Stimulated activated CD8-positive, alpha-beta memory T cell treated with anti-CD3 and anti-CD28 coated beads, Interleukin-12 subunit alpha, Interleukin-12 subunit beta, amount 100 ng/mL, for 4 hours (primary cell): ENCODE measurements at regions not wholly inside any gene's neighbourhood (a gene's known extent, or its start where the extent isn't known, plus 50 kb on each side); places are given as distances from the start of the nearest gene placed in this dataset.

ENCODE experiments used
- DNase-seq: peaks from one replicate; pipeline ENCODE4 v3.0.0-alpha.2; 2020; ENCODE audit warnings: low read depth

DNA sequence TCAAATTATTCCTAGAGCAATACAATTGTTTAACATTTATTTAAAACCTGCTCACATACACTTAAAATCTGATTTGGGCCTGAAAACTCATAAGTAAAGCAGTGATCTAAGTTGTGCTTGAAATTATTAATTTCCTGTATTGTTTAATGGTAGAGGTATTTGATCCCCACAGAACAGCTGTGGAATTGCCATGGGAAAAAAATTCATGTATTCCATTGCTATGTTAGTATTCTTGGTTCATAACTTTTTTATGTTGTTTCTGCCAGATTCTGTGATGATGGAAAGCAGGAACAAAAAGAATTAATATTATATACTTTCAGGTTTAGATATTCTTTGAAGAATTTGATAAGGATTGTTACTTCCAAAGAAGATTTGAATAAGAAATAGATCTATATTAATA lies 831.5 kb upstream of the NR2F2 start:
- no peak for DNase-seq

DNA sequence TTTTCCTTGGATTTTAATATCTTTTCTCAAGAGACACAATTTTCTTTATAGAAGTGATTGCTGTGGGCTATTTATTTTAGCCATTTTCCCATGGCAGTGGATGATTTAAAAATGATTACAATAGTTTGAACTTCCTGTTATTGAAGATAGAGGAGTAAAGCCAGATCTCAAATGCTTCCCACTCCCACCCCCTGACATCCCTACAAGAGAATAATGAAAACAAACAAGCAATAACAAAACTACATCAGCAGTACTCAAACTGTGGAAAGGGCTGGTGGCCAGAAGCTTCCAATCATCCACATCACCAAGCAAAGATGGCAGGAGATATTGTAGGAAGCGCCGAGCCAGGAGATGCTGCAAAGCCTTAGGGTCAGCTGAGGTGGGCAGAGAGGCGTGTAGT lies 831.1 kb upstream of the NR2F2 start:
- DNase-seq: no peak

DNA sequence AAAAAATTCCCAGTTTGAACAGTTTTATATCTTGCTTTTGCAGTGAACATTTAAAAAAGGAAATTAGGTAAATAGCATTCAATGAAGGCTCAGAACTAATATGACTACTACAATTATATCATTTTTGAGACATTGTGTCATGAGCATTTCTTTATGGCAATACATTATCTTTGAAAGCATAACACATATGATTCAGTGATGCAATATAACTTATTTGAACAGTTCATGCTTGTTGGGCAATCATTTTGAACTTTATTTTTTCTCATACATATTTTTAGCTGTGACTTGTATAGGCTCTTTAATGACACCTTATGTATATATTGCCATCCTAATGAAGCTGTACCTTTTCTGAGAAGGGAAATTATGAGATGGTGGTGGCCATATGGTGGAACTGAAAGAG lies 828.6 kb upstream of the NR2F2 start:
- DNase-seq: no peak

DNA sequence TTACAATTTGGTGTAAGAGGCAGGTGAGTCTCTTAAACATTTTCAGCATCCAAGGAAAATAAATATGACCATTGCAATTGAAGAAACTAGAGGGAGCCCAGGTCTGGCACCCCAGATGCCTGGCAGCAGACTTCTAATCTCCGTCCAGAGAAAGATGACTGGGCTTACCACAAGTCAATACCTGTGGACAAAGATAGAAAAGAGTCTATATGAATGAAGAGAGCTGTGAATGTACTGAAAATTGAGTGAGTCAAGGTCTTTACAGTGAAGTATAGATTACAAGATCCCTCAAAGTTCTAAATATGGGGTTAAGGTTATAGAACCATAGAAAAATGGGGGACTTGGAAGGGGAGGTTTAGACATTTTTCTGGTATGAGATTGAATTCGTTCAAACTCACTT lies 827.4 kb upstream of the NR2F2 start:
- no peak for DNase-seq

DNA sequence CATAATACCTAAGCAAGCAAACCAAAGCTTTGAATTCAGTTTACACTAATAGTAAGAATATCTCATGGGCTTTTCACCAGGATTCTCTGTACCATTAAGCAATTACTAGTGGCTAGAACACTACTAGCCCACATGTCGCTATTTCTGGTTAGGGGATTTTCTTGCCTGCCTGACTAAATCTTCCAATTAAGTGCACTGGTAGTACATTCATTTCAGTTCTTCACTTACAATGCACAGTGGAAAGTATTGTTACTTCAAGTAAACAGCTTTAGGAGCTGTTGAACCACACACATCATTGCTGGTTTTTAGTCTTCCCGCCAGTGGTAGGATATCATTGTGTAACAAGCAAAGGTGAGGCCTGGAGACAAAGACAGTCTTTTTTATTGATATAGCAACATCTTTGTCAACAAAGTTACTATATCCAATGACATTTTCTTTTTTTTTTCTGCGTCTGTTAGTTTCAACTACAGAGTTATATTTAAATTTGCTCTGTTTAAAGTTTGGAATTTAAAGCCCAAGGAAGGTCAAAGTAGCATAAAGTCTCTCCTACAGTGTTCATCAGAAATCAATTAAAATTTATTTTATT lies 826.8 kb upstream of the NR2F2 start:
- no peak for DNase-seq

DNA sequence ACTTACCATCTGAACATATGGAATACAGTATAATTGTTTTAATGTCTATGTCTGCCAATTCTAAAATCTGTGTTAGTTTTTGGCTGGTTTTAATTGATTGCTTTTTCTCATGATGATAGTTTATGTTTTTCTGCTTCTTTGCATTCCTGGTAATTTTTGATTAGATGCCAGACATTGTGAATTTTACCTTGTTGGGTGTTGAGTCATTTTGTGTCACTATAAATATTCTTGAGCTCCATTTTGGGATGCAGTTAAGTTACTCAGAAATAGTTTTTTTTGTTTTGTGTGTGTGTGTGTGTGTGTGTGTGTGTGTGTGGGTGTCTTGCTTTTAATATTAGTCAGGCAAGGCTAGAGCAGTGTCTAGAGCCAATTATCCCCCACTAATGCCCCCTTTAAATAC lies 818.8 kb upstream of the NR2F2 start:
- no peak for DNase-seq

DNA sequence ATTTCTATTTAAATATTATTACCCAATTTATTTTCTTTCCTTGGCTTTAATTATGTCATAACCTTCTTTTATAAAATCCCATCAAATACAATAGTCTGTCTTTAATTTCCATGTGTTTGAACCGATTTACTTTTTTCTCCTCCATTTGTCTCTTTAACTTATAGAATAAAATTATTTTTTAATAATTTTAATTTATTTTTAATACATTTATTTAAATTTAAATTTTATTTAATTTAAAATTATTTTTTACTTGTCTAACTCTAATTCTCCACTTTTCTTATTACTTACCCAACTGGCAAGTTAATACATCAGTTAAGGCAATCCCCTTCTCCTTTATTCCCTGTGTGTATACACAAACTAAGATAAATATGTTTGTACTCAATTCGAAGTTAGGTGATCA lies 817.6 kb upstream of the NR2F2 start:
- no peak for DNase-seq

DNA sequence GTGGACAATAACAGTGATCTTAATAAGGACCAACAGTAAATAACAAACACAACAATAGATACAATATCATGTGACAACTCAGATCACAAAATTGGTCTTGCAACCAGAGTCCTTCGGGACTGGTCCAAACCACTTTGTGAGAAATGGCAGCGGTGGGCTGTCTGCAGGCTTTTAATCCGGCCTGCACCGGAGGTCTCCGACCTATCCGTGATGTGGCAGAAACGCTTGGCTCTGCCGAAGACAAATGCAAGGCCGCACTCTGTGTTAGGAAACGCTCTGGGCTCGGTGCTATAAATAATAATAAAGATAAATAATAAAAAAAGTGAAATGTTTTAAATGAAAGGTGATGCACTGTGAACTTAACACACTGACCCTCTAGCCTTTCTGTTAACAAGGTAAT lies 810.6 kb upstream of the NR2F2 start:
- no peak for DNase-seq

DNA sequence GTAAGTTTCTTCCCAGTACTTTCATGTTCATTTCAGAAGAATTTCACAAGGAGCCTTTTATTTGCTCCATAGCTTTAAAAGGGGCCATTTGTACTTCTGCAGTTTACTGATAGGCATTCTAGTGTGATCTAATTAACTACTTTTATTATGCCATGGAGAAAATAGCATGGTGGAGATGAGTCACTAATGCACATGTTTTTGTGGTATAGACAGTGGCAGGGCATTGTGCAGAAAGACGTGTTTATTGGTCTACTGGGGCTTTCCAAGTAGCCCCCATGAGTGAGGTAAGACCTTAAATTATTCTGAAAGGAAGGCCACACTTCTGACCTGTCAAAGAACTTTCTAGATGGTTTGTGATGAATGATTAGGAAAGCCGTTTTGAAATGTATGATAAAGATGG lies 810.0 kb upstream of the NR2F2 start:
- no peak for DNase-seq

DNA sequence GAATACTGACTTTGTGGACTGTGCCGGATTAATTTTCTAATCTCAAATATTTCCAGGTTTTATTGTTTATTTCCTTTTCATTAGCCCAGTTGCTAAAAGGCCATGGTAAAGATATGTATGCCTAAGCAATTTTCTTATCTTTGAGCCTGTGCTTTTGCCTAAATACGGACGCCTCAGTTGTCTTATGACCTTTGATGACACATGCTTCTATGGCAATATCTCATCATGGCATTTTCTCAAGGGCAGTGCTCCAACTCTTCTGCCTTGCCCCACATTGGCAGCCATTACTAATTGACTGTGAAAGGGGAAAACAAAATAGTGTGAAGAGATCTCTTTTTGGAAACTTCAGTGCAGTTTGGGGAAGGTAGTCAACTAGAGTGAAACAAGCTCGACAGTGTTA lies 809.6 kb upstream of the NR2F2 start:
- DNase-seq: no peak

DNA sequence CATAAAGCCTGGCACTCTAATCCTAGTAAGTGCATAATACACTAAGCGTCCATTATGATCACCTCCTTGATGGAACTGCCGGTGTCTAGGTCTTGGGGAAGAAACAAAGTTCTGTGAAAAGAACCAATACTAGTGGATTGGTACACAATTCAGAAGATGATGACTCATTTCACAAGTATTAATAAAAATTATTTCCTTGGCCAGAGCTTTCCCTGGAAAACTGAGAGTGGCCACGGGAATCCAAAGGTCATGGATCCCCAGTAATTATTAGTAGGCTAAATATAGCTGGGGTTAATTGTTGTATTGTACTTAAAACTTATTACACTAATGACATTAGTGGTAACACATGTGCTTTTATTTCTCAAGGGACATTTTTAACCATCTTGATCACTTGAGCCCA lies 808.0 kb upstream of the NR2F2 start:
- DNase-seq: no peak

DNA sequence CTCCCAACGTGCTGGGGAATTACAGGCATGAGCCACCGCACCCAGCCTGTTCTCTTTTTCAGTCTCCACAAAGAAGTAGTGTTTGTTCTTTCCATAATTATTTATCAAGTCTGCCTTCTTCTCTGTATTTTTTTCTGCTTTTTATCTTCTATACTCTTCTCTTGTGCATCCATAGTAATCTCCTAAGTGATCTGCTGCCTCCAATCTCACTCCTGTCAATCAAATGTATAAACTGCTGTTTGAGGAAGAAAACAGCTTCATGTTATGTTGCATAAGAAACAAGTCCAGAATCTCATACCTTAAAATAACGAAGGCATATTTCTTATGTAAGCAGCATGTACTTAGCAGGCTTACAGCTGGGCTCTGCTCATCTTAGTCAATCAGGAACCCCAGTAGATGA lies 801.6 kb upstream of the NR2F2 start:
- DNase-seq: no peak

DNA sequence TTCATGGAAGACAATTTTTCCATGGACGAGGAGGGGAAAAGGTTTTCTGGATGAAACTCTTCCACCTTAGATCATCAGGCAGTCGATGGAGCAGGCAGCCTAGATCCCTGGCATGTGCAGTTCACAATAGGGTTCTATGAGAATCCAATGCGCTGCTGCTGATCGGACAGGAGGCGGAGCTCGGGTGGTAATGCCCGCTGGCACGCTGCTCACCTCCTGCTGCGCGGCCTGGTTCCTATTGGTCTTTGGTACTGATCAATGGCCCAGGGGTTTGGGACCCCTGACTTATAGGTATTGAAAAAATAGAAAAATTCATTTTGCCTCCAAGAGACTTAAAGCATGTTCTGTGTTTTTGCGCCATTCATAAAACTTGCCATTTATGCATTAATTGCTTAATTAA lies 793.9 kb upstream of the NR2F2 start:
- DNase-seq: no peak

DNA sequence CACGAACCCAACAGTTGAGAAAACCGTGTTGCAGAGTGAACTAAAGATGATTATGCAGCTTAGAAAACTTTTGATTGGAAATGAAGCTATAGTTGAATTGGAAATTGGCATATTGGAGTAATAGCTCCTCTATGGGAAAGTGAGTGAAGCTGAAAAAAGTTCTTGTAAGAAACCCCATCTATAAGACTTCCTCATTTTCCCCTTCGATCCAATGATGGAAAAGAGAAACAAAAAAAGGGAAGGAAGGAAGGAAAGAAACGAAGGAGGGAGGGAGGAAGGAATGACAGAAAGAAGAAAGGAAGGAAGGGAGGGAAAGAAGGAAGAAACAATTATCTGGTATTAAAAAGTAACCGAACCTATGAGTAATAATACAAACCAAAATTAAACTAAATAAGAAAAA lies 791.8 kb upstream of the NR2F2 start:
- DNase-seq: no peak

DNA sequence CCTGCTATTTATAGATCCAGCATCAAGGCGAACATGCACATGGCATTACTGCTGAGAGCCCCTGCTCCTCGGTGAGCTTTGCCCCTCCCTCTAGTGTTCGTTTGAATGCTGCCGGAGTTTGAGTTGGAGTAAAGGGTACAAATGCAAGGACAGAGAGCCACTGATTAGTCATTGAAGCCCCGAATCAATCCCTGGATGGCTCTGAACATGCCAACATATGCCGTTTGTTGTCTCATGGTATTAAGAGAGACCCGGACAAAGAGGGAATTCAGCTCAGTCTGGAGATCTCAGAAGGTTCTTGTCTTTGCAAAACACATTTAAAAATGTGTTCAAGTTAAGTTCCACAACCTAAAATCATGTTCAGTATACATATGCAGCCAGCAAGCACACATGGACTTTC lies 789.2 kb upstream of the NR2F2 start:
- DNase-seq: no peak

DNA sequence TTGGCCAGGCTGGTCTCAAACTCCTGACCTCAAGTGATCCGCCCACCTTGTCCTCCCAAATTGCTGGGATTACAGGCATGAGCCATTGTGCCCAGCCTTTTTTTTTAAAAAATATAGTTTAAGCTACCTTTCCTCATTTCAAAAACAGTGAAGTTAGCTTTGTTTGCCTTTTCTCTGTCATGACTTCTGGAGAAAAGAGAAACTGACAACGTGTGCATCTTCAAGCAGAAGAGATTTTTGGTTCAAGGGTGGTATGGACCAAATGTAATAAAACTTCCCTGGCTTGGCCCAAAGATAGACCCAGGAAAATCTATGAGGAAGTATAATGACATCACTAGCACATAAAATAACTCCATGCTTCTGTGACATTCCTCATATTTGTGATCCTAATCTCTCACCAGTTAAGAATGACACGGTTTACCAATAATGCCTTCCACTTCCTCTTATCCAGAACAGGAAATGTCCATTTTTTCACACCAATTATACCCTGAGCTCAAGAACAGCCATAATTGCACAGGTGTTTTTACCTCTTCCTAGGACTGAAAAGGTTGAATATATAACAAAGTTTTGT lies 781.2 kb upstream of the NR2F2 start:
- no peak for DNase-seq

DNA sequence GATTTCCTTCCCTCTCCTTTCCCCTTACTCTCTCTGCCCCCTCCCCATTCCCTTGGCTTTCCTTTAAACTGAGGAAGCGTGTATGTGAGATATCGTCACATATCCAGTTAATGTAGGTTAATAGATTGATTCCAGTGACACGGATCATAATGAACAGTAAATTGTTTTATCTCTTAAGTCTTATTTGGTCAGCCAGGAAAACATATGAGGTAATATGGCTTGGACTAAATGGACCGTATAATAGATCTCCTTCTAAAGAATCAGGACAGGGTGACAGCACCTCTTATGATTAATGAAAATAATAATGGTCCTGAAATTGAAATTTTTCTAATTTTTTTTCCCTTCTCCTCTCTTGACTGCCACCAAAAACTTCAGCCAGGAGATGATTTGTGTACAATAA lies 779.8 kb upstream of the NR2F2 start:
- no peak for DNase-seq

DNA sequence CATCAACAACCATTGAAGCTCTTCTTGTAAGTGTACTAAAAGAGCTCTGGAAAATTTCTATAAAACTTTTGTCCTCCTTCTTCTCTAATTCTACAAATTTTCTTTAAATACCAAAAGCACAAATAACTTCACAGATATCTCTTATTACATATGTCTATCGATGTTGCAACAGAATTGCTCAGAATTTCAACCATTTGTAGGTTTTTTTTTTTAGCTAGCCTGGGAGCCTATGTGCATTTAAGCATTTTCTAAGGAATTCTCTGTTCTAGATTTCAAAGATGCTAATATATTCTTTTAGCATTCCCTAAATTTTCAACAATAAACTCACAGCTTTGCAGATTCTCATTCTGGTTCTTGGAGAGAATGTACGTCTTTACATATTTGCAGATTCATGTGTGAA lies 774.3 kb upstream of the NR2F2 start:
- DNase-seq: no peak

DNA sequence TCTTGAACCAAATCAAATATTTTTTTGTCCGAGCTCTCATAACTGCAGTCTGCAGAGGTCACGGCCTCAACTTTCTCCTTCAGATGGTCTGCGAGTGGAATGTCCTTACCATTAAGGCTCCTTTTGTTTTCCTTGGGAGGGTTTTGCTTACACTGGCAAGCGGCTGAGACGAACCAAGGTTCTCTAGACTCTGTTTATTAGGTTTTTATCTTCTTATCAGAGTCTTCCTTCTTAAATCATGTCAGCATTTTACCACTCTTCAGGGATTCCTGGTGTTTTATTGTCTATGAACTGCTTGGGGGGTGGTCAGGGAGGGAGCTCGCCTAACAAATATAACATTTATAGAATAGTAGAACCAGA lies 773.7 kb upstream of the NR2F2 start:
- DNase-seq: no peak

DNA sequence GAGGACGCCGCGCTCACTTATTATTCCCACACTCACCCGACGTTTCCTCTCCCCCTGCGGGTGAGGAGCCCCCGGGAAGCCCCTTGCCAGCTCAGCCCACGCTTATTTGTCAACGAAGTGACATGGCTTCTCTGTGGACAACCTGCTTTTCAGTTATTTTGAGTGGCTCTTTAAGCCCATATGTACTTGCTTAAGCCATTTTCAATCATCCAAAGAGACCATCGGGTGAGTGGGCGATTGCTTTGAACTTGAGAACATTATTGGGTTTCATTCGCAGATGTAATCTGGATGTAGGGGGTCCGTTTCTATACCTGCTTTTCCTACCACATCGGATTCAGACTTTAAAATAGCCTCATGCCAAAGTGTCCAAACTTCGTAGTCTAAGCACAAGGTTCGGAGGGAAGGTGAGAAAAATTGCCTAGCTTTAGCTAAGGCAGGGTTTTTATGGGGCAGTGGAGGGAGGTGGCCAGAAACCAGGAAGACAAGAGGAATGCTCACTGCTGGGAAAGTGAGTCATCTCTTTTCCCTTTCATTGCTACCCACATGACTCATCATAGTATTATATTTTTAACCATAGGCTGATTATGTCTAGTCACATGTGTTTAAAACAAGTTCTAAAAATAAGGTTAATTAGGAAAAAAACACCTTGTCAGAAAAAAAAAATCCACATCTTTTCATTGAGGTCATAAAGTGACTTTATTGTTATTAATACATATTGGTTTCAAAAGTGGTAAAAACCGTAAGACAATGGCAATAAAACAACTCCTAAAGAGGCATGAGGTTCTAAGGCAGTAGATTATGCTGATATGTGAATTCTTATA lies 773.1 kb upstream of the NR2F2 start:
- DNase-seq: no peak

DNA sequence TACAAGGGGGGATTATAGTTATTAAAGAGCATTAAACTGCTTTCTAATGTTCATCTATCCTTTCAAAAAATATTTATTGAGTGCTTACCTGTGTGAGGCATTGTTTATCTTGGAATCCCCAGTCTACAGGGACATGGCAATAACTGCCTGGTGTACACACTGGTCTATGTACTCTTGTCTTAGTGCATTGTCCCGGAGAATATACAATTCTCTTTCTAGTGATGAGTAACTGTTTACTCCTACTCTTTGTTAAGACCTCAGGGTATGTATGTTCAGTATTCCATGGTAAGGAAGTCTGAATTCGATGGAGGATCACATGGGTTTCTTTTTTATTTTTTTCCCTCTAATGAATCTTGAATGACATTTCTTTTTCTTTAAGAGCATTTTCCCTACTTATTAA lies 772.4 kb upstream of the NR2F2 start:
- no peak for DNase-seq

DNA sequence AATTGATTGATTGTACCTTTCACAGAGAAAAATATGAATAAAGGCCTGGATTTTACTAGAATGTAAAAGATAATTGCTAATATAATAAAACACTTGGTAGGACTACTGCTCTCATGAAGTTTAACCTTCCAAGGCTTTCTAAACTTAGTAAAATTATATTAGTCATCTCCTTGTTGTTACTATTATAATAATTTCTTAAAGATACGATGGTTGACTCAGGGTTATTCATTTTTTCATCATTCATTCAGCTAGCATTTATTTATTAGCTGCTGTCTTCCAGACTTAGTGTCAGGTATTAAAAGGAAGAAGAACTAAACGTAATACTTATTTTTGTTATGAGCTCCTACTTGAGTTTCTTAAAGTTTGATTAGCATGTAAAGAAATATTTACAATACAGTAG lies 771.6 kb upstream of the NR2F2 start:
- no peak for DNase-seq

DNA sequence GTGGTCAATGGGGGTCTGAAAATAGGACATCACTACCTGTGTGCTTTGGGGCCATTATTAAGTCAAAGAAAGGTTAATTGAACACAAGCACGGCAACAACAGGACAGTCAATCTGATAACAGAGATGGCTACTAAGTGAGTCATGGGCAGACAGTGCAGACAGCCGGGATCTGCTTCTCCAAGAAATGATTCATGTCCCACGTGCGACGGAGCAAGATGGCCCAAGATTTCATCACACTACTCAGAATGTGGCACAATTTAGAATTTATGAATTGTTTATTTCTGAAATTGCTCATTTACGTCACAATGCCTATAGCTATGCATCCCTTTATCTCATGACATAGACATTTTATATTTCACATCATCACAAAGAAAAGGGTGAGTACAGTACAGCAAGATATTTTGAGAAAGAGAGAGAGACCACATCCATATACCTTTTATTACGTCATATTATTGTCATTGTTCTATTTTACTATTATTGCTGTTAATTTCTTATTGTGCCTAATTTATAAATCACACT lies 770.6 kb upstream of the NR2F2 start:
- DNase-seq: no peak

DNA sequence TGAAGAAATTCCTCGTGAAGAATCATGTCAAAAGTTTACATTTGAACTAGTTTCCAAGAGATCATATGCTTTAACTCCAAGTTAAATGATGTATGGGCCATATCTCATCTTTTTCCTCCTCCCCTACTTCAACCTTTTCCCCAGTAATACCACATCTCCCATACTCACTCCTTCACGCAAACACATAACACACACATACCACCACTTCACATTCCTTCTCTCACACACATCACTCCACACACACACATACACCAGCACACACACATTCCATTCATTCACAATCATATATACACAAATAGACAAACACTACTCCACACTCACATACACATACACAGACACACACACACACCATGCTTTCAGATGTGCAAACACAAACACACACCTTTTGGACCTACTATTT lies 769.0 kb upstream of the NR2F2 start:
- no peak for DNase-seq
